CD14-positive monocyte (primary cell): ENCODE measurements at regions not wholly inside any gene's neighbourhood (a gene's known extent, or its start where the extent isn't known, plus 50 kb on each side); places are given as distances from the start of the nearest gene placed in this dataset.

Experiments used
- DNase-seq, 3 donors: peaks; one replicate each; pipeline ENCODE4 v3.0.0-alpha.2; 2011 to 2022
- H2AFZ ChIP-seq: 2 replicates; pipeline ENCODE4 v1.6.0; 2012; ENCODE audit warnings: mild to moderate bottlenecking, low read depth, low read length, inconsistent platforms; ENCODE audit not compliant: insufficient read depth, poor library complexity, severe bottlenecking
- H3K27ac ChIP-seq, 2 donors: 1 replicate in 1 of 2; 2 replicates in 1 of 2; pipeline ENCODE4 v1.5.1; 2012 to 2013; ENCODE audit warnings: low read length in 2 of 2, control low read depth in 1 of 2, inconsistent platforms in 1 of 2, low read depth in 1 of 2, mild to moderate bottlenecking in 1 of 2
- H3K27me3 ChIP-seq, 2 donors: one replicate each; pipeline versions ENCODE4 v1.6.0 to v1.6.1; 2011 to 2013; ENCODE audit warnings: low read length in 2 of 2; ENCODE audit not compliant: control insufficient read depth in 2 of 2, insufficient read depth in 2 of 2
- H3K36me3 ChIP-seq, 2 donors: replicated peaks in 1 of 2; 1 replicate in 1 of 2; 2 replicates in 1 of 2; pipeline versions ENCODE4 v1.5.1 to v1.6.1; 2012 to 2013; ENCODE audit warnings: low read length in 2 of 2, control low read depth in 1 of 2, inconsistent platforms in 1 of 2, mild to moderate bottlenecking in 1 of 2; ENCODE audit not compliant: insufficient read depth in 2 of 2, control insufficient read depth in 1 of 2
- H3K4me1 ChIP-seq, 2 donors: 1 replicate in 1 of 2; 2 replicates in 1 of 2; pipeline versions ENCODE4 v1.5.1 to v1.6.1; 2012 to 2013; ENCODE audit warnings: low read length in 2 of 2, control low read depth in 1 of 2, inconsistent platforms in 1 of 2, mild to moderate bottlenecking in 1 of 2, moderate library complexity in 1 of 2; ENCODE audit not compliant: insufficient read depth in 2 of 2, control insufficient read depth in 1 of 2
- H3K4me2 ChIP-seq: replicated peaks from 2 replicates; pipeline ENCODE3; 2012; ENCODE audit warnings: low read length, moderate library complexity, mild to moderate bottlenecking; ENCODE audit not compliant: poor library complexity, severe bottlenecking; ENCODE audit errors: extremely low read depth
- H3K4me3 ChIP-seq, 3 experiments: fragments of 200-600 bp in 1 of 3; sonication (generic) in 1 of 3; replicated peaks in 1 of 3; 1 replicate in 2 of 3; 2 replicates in 1 of 3; pipeline ENCODE4 v1.5.1; 2011 to 2013; ENCODE audit warnings: low read length in 3 of 3, mild to moderate bottlenecking in 3 of 3, control low read depth in 2 of 3, low read depth in 2 of 3, inconsistent platforms in 1 of 3, moderate library complexity in 1 of 3
- H3K79me2 ChIP-seq: 2 replicates; pipeline ENCODE4 v1.6.0; 2012; ENCODE audit warnings: mild to moderate bottlenecking, control low read depth, inconsistent platforms, low read length, moderate library complexity; ENCODE audit not compliant: insufficient read depth
- H3K9ac ChIP-seq: 2 replicates; pipeline ENCODE4 v1.6.0; 2017; ENCODE audit warnings: low read length, mild to moderate bottlenecking; ENCODE audit not compliant: insufficient read depth, poor library complexity, severe bottlenecking
- H3K9me3 ChIP-seq, 2 donors: replicated peaks in 1 of 2; 1 replicate in 1 of 2; 2 replicates in 1 of 2; pipeline versions ENCODE4 v1.5.1 to v1.6.1; 2012 to 2013; ENCODE audit warnings: low read length in 2 of 2, control low read depth in 1 of 2; ENCODE audit not compliant: control insufficient read depth in 1 of 2, insufficient read depth in 1 of 2
- H4K20me1 ChIP-seq: 2 replicates; pipeline ENCODE4 v1.6.0; 2012; ENCODE audit warnings: mild to moderate bottlenecking, low read length, control low read depth, moderate library complexity; ENCODE audit not compliant: insufficient read depth
- H3K27ac Mint-ChIP-seq, 7 donors: one replicate each; pipeline ENCODE4 v1.8.0; 2020; ENCODE audit warnings: mild to moderate bottlenecking in 7 of 7, mixed read lengths in 7 of 7, moderate library complexity in 6 of 7, inconsistent platforms in 2 of 7
- H3K27me3 Mint-ChIP-seq, 3 donors: one replicate each; pipeline ENCODE4 v1.8.0; 2021 to 2022; ENCODE audit warnings: low read depth in 3 of 3, mild to moderate bottlenecking in 3 of 3, mixed read lengths in 3 of 3, moderate library complexity in 3 of 3, inconsistent platforms in 1 of 3
- H3K36me3 Mint-ChIP-seq, 2 donors: one replicate each; pipeline ENCODE4 v1.8.0; 2020; ENCODE audit warnings: mixed read lengths in 2 of 2, inconsistent platforms in 1 of 2, mild to moderate bottlenecking in 1 of 2
- H3K4me1 Mint-ChIP-seq: one replicate; pipeline ENCODE4 v1.8.0; 2020; ENCODE audit warnings: mild to moderate bottlenecking, mixed read lengths
- H3K4me3 Mint-ChIP-seq, 2 donors: one replicate each; pipeline ENCODE4 v1.8.0; 2020; ENCODE audit warnings: mild to moderate bottlenecking in 2 of 2, mixed read lengths in 2 of 2, moderate library complexity in 1 of 2
- H3K9me3 Mint-ChIP-seq, 7 donors: one replicate each; pipeline ENCODE4 v1.8.0; 2020 to 2022; ENCODE audit warnings: mixed read lengths in 7 of 7, mild to moderate bottlenecking in 6 of 7, moderate library complexity in 6 of 7, inconsistent platforms in 2 of 7
- CTCF ChIP-seq: fragments of 200-600 bp; IDR thresholded peaks from one replicate; pipeline ENCODE4 v1.8.0; 2022; ENCODE audit warnings: antibody characterized with exemption, mild to moderate bottlenecking
- WGBS: methylation state at CpG from one replicate; pipeline ENCODE4 v1.1.5; 2013; ENCODE audit warnings: missing lambda C conversion rate; ENCODE audit not compliant: insufficient coverage; 5-methylcytosine and 5-hydroxymethylcytosine counted together
- intact Hi-C, 2 donors: fragments of 100-400 bp; cut with micrococcal nuclease; formaldehyde crosslinking; loops; one replicate each; pipeline versions ENCODE4 v1.15.0 to v1.15.1; 2023

GRCh38 chr17:13994050-13994449, 75.3 kb upstream of the COX10 start:
- H3K4me3 Mint-ChIP-seq: no peak overlapping the region
- TF ChIP-seq CTCF: no peak
- no peaks in the 10 kb centered on the region for H3K4me1 Mint-ChIP-seq
- no peaks in the 10 kb centered on the region for H3K36me3 ChIP-seq
- H3K4me2 ChIP-seq: no peak overlapping the region
- no peaks in the 10 kb centered on the region for H3K36me3 Mint-ChIP-seq
- H2AFZ ChIP-seq: no peak overlapping the region
- H3K27ac ChIP-seq: no peak overlapping the region
- H3K4me1 ChIP-seq: no peaks in the 10 kb centered on the region
- H3K79me2 ChIP-seq: no peaks in the 10 kb centered on the region
- no peak overlapping the region for H3K9ac ChIP-seq
- DNase-seq: no peak
- no peaks in the 10 kb centered on the region for H3K9me3 ChIP-seq
- no peaks in the 10 kb centered on the region for H3K27me3 ChIP-seq
- H3K27ac Mint-ChIP-seq: peak overlapping the region in 1 of 7 donors; percentile 60
- H3K9me3 Mint-ChIP-seq: peaks cover 0 to 4% (median 1%) of the 10 kb centered on the region in 7 donors
- H3K27me3 Mint-ChIP-seq: peaks cover 0 to 2% (median 0%) of the 10 kb centered on the region in 3 donors
- 100% methylated on average over 4 of the region's 6 CpGs for WGBS
- H3K4me3 ChIP-seq: no peak overlapping the region
- H4K20me1 ChIP-seq: no peaks in the 10 kb centered on the region
- intact Hi-C loops: no loop called here

- DNase-seq: no peak
- Histone ChIP-seq H3K9me3 (no peaks in the 10 kb centered on the region), H3K27me3 (no peaks in the 10 kb centered on the region), H3K4me1 (no peaks in the 10 kb centered on the region), H2AFZ (no peak overlapping the region), H3K36me3 (no peaks in the 10 kb centered on the region), H3K79me2 (no peaks in the 10 kb centered on the region), H3K9ac (no peak overlapping the region), H3K4me3 (no peak overlapping the region), H3K27ac (no peak overlapping the region), H3K4me2 (no peak overlapping the region), H4K20me1 (no peaks in the 10 kb centered on the region)
- no peaks in the 10 kb centered on the region for H3K4me1 Mint-ChIP-seq
- TF ChIP-seq CTCF: no peak
- intact Hi-C loops: no loop called here
- H3K27ac Mint-ChIP-seq: no peak overlapping the region
- no peaks in the 10 kb centered on the region for H3K36me3 Mint-ChIP-seq
- peaks cover 0 to 9% (median 2%) of the 10 kb centered on the region in 7 donors for H3K9me3 Mint-ChIP-seq
- peaks cover 0 to 2% (median 0%) of the 10 kb centered on the region in 3 donors for H3K27me3 Mint-ChIP-seq
- no peak overlapping the region for H3K4me3 Mint-ChIP-seq
- no CpG with 5 or more reads among the region's 4 CpGs for WGBS
Measured at GRCh38 chr17:13995856-13996271, 73.4 kb upstream of the COX10 start.
